A549 (cell line): ENCODE measurements at regions not wholly inside any gene's neighbourhood (a gene's known extent, or its start where the extent isn't known, plus 50 kb on each side); places are given as distances from the start of the nearest gene placed in this dataset.

Experiments used
- ATAC-seq, 2 experiments: fragments of 200-7000 bp in 1 of 2; fragments of >200 bp in 1 of 2; cut with Nextera tagmentation in 1 of 2; cut with Tn5 transposase in 1 of 2; 3 replicates each; pipeline versions ENCODE4 v1.8.0 to v1.9.1; 2018 to 2020; ENCODE audit warnings: mild to moderate bottlenecking in 1 of 2, moderate library complexity in 1 of 2
- CTCF ChIA-PET: fragments of 300-600 bp; sonication (Branson Sonifier 250); formaldehyde crosslinking; extraction: SDS; loops from one replicate; lab custom pipeline; 2021; ENCODE audit warnings: antibody characterized with exemption, inconsistent platforms; lab: Yijun Ruan, JAX
- POLR2A ChIA-PET: fragments of 350-600 bp; formaldehyde crosslinking; extraction: SDS; loops from one replicate; lab custom pipeline; 2021; ENCODE audit warnings: antibody characterized with exemption, inconsistent platforms; lab: Yijun Ruan, JAX
- DNase-seq, 2 experiments: peaks; one replicate each; pipeline versions ENCODE4 v3.0.0 to v3.0.0-alpha.2; 2011 to 2016; ENCODE audit warnings: low read depth in 1 of 2, low spot score in 1 of 2
- FAIRE-seq: peaks from 2 replicates; lab custom pipeline; 2011; peaks lifted over from hg19 to GRCh38; lab: Jason Lieb, UNC
- H3K27ac ChIP-seq, 2 experiments: fragments of >200 bp; sonication (Bioruptor Twin); formaldehyde crosslinking; 3 replicates each; pipeline ENCODE4 v1.5.1; 2016 to 2017
- H3K4me1 ChIP-seq: fragments of >200 bp; sonication (Bioruptor Twin); formaldehyde crosslinking; 3 replicates; pipeline ENCODE4 v1.6.1; 2016
- H3K4me2 ChIP-seq: fragments of >200 bp; sonication (Bioruptor Twin); formaldehyde crosslinking; 3 replicates; pipeline ENCODE4 v1.6.1; 2016
- H3K4me3 ChIP-seq: fragments of >200 bp; sonication (Bioruptor Twin); formaldehyde crosslinking; 3 replicates; pipeline ENCODE4 v1.5.1; 2016
- H3K9me3 ChIP-seq: fragments of >200 bp; sonication (Bioruptor Twin); formaldehyde crosslinking; 3 replicates; pipeline ENCODE4 v1.6.1; 2016
- BHLHE40 ChIP-seq: IDR thresholded peaks from 2 replicates; pipeline ENCODE4 v1.6.1; 2012; ENCODE audit warnings: low read depth, low read length, inconsistent platforms
- CBX8 ChIP-seq: fragments of 200-600 bp; sonication (generic); IDR thresholded peaks from 2 replicates; pipeline ENCODE4 v1.6.1; 2016
- CEBPB ChIP-seq, 2 experiments: fragments of >200 bp in 1 of 2; sonication (Bioruptor Twin) in 1 of 2; formaldehyde crosslinking in 1 of 2; IDR thresholded peaks; 2 replicates each; pipeline ENCODE4 v1.6.1; 2012 to 2016
- CHD4 ChIP-seq: fragments of 200-600 bp; sonication (generic); IDR thresholded peaks from 2 replicates; pipeline ENCODE4 v1.6.1; 2016; ENCODE audit warnings: antibody characterized with exemption, mild to moderate bottlenecking, borderline replicate concordance
- CTCF ChIP-seq: fragments of >200 bp; sonication (Bioruptor Twin); formaldehyde crosslinking; IDR thresholded peaks from 3 replicates; pipeline ENCODE4 v1.5.1; 2016
- EHF ChIP-seq: fragments of 250-450 bp; sonication (Bioruptor Pico); IDR thresholded peaks from 2 replicates; pipeline ENCODE4 v1.5.0; 2020; ENCODE audit warnings: mild to moderate bottlenecking
- ESRRA ChIP-seq: fragments of 150-350 bp; IDR thresholded peaks from 2 replicates; pipeline ENCODE4 v1.6.1; 2014; ENCODE audit warnings: mild to moderate bottlenecking, low read length, borderline replicate concordance
- HDAC2 ChIP-seq: fragments of 200-600 bp; sonication (generic); IDR thresholded peaks from 2 replicates; pipeline ENCODE4 v1.6.1; 2016
- HEYL ChIP-seq: fragments of 250-450 bp; sonication (Bioruptor Pico); IDR thresholded peaks from 2 replicates; pipeline ENCODE4 v1.8.0; 2021; ENCODE audit warnings: mild to moderate bottlenecking, moderate library complexity
- HOXB13 ChIP-seq: fragments of 250-450 bp; sonication (Bioruptor Pico); IDR thresholded peaks from 2 replicates; pipeline ENCODE4 v1.5.0; 2020; ENCODE audit warnings: low read depth, mild to moderate bottlenecking, moderate library complexity
- NPAS2 ChIP-seq: fragments of 250-450 bp; sonication (Bioruptor Pico); IDR thresholded peaks from 2 replicates; pipeline ENCODE4 v1.8.0; 2022; ENCODE audit warnings: mild to moderate bottlenecking, moderate library complexity, borderline replicate concordance
- NR3C1 ChIP-seq: fragments of >200 bp; sonication (Bioruptor Twin); formaldehyde crosslinking; IDR thresholded peaks from 3 replicates; pipeline ENCODE4 v1.6.1; 2017
- POLR2AphosphoS2 ChIP-seq: conservative IDR thresholded peaks from 2 replicates; pipeline ENCODE4 v1.6.1; 2012; ENCODE audit warnings: low read length, improper control_type of control experiment, inconsistent platforms
- RCOR1 ChIP-seq: fragments of 150-350 bp; IDR thresholded peaks from 2 replicates; pipeline ENCODE4 v1.6.1; 2014; ENCODE audit warnings: antibody characterized with exemption, low read length, low read depth
- RFX5 ChIP-seq: fragments of 450-650 bp; IDR thresholded peaks from 2 replicates; pipeline ENCODE4 v1.7.1; 2014; ENCODE audit warnings: antibody characterized with exemption, mild to moderate bottlenecking, moderate library complexity
- RNF2 ChIP-seq: fragments of 200-600 bp; sonication (generic); IDR thresholded peaks from 2 replicates; pipeline ENCODE4 v1.6.1; 2016; ENCODE audit warnings: low read depth, mild to moderate bottlenecking, antibody characterized with exemption, moderate library complexity, borderline replicate concordance
- TFCP2L1 ChIP-seq: fragments of 250-450 bp; sonication (Bioruptor Pico); IDR thresholded peaks from 2 replicates; pipeline ENCODE4 v1.5.0; 2021; ENCODE audit warnings: mild to moderate bottlenecking
- ZSCAN20 ChIP-seq: fragments of 250-450 bp; sonication (Bioruptor Pico); IDR thresholded peaks from 2 replicates; pipeline ENCODE4 v1.8.0; 2022; ENCODE audit warnings: mild to moderate bottlenecking, moderate library complexity
- WGBS: methylation state at CpG from one replicate; pipeline ENCODE4 v1.1.6; 2017; ENCODE audit errors: missing lambda C conversion rate; 5-methylcytosine and 5-hydroxymethylcytosine counted together
- TF ChIP-seq, protein P1 (sequence below): fragments of 450-650 bp; IDR thresholded peaks from 2 replicates; pipeline ENCODE4 v1.6.1; 2014; ENCODE audit warnings: antibody characterized with exemption
- TF ChIP-seq, protein P2 (sequence below): fragments of 200-600 bp; sonication (generic); IDR thresholded peaks from 2 replicates; pipeline ENCODE4 v1.6.1; 2016; ENCODE audit warnings: antibody characterized with exemption, mild to moderate bottlenecking, moderate library complexity
- TF ChIP-seq, protein P3 (sequence below): fragments of >200 bp; sonication (Bioruptor Twin); formaldehyde crosslinking; IDR thresholded peaks from 2 replicates; pipeline ENCODE4 v1.6.1; 2016
- TF ChIP-seq, protein P4 (sequence below): IDR thresholded peaks from 2 replicates; pipeline ENCODE4 v1.6.1; 2012

GRCh38 chr10:84837041-84837812 lies 508.8 kb downstream of the CCSER2 start:
- CTCF ChIA-PET, result no interaction called here
- ATAC-seq, result no peak

DNA sequence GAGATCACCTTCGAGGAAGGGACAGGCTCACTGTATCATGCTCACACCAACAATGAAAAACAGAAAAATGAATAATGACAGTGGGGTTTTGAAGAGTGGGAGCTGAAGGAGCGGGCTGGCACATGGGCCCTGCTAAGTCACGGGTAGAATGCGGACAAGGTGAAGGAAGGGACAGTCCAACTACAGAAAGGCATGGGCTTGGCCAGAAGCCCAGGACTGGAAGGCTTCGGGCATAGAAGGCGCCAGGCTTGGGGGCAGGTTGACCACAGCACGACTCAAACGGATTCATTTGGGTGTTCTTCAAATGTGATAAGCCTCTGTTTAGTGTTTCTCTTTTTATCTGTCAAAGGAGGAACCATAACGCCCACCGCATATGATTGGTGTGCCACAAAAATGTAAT lies 509.5 kb downstream of the CCSER2 start:
- H3K27ac ChIP-seq, result no peak overlapping the region
- no peak overlapping the region for H3K4me2 ChIP-seq
- H3K4me1 ChIP-seq, result no peaks in the 10 kb centered on the region
- FAIRE-seq (no peak), ATAC-seq (no peak), DNase-seq (no peak)
- no peak overlapping the region for H3K4me3 ChIP-seq
- TF ChIP-seq, protein P1, sequence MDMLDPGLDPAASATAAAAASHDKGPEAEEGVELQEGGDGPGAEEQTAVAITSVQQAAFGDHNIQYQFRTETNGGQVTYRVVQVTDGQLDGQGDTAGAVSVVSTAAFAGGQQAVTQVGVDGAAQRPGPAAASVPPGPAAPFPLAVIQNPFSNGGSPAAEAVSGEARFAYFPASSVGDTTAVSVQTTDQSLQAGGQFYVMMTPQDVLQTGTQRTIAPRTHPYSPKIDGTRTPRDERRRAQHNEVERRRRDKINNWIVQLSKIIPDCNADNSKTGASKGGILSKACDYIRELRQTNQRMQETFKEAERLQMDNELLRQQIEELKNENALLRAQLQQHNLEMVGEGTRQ, result no peak
- TF ChIP-seq HDAC2, result no peak
- no peak for TF ChIP-seq NR3C1
- no peak for TF ChIP-seq RFX5
- no peak for TF ChIP-seq CHD4
- no peak for TF ChIP-seq CBX8
- no peak for TF ChIP-seq NPAS2 (CRISPR knock-in tag)
- no peak for TF ChIP-seq EHF (CRISPR knock-in tag)
- no peak for TF ChIP-seq ZSCAN20 (CRISPR knock-in tag)
- TF ChIP-seq RCOR1, result no peak
- TF ChIP-seq CTCF, result no peak
- TF ChIP-seq, protein P2, sequence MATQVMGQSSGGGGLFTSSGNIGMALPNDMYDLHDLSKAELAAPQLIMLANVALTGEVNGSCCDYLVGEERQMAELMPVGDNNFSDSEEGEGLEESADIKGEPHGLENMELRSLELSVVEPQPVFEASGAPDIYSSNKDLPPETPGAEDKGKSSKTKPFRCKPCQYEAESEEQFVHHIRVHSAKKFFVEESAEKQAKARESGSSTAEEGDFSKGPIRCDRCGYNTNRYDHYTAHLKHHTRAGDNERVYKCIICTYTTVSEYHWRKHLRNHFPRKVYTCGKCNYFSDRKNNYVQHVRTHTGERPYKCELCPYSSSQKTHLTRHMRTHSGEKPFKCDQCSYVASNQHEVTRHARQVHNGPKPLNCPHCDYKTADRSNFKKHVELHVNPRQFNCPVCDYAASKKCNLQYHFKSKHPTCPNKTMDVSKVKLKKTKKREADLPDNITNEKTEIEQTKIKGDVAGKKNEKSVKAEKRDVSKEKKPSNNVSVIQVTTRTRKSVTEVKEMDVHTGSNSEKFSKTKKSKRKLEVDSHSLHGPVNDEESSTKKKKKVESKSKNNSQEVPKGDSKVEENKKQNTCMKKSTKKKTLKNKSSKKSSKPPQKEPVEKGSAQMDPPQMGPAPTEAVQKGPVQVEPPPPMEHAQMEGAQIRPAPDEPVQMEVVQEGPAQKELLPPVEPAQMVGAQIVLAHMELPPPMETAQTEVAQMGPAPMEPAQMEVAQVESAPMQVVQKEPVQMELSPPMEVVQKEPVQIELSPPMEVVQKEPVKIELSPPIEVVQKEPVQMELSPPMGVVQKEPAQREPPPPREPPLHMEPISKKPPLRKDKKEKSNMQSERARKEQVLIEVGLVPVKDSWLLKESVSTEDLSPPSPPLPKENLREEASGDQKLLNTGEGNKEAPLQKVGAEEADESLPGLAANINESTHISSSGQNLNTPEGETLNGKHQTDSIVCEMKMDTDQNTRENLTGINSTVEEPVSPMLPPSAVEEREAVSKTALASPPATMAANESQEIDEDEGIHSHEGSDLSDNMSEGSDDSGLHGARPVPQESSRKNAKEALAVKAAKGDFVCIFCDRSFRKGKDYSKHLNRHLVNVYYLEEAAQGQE, result no peak
- TF ChIP-seq, protein P3, sequence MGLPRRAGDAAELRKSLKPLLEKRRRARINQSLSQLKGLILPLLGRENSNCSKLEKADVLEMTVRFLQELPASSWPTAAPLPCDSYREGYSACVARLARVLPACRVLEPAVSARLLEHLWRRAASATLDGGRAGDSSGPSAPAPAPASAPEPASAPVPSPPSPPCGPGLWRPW, result no peak
- TF ChIP-seq POLR2AphosphoS2, result no peak
- TF ChIP-seq HEYL, result no peak
- TF ChIP-seq CEBPB (IDR thresholded peaks at IDR 0.05), result no peak
- no peak for TF ChIP-seq BHLHE40
- TF ChIP-seq HOXB13 (CRISPR knock-in tag), result no peak
- no peaks in the 10 kb centered on the region for H3K9me3 ChIP-seq
- POLR2A ChIA-PET, result no interaction called here
- CTCF ChIA-PET, result no interaction called here
- WGBS, result 20% methylated on average over 10 of the region's 10 CpGs

More at GRCh38 chr10:84837041-84837812, 508.8 kb downstream of the CCSER2 start:
- WGBS, result 4% methylated on average over 3 of the region's 3 CpGs
- TF ChIP-seq ESRRA, result no peak
- TF ChIP-seq EHF (CRISPR knock-in tag), result no peak
- no peak for TF ChIP-seq TFCP2L1 (CRISPR knock-in tag)
- TF ChIP-seq, protein P4, sequence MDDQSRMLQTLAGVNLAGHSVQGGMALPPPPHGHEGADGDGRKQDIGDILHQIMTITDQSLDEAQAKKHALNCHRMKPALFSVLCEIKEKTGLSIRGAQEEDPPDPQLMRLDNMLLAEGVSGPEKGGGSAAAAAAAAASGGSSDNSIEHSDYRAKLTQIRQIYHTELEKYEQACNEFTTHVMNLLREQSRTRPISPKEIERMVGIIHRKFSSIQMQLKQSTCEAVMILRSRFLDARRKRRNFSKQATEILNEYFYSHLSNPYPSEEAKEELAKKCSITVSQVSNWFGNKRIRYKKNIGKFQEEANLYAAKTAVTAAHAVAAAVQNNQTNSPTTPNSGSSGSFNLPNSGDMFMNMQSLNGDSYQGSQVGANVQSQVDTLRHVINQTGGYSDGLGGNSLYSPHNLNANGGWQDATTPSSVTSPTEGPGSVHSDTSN, result no peak
- TF ChIP-seq RNF2, result no peak
- no peak overlapping the region for H3K4me3 ChIP-seq
- no peaks in the 10 kb centered on the region for H3K4me1 ChIP-seq
- FAIRE-seq (no peak), DNase-seq (no peak)
- H3K4me2 ChIP-seq, result no peak overlapping the region
- no peak overlapping the region for H3K27ac ChIP-seq
- no peaks in the 10 kb centered on the region for H3K9me3 ChIP-seq
- POLR2A ChIA-PET, result no interaction called here
